ENCODE measurements at regions not wholly inside any gene's neighbourhood (a gene's known extent, or its start where the extent isn't known, plus 50 kb on each side); places are given as distances from the start of the nearest gene placed in this dataset.
"Not testable (repeated sequence)": the region's sequence is repeated elsewhere in the genome, so short reads cannot be mapped to it uniquely, and the experiment has no call there.

GRCh38 chr11:25793637-25794036 lies 538.3 kb upstream of the ANO3 start:
- no peaks in the 10 kb centered on the region for H3K9me3 ChIP-seq (ENCODE audit: low read depth)
- 45 to 52% methylated on average over 7 of the region's 7 CpGs for WGBS, 2 experiments (ENCODE audit: low coverage in 1 of 2, low lambda C conversion rate in 2 of 2, missing lambda C conversion rate in 2 of 2)
- TF ChIP-seq EZH2 (IDR thresholded peaks at IDR 0.05; ENCODE audit: insufficient read depth, poor library complexity, severe bottlenecking) (no peak), EZH2phosphoT487 (IDR thresholded peaks at IDR 0.05; ENCODE audit: insufficient read depth, low read depth) (no peak)
- H2AFZ ChIP-seq: no peak overlapping the region
- H3K4me3 ChIP-seq: no peak overlapping the region
- no peaks in the 10 kb centered on the region for H4K20me1 ChIP-seq (ENCODE audit: insufficient read depth)
- in situ Hi-C loops (cut with MboI): no loop called here
- H3K79me2 ChIP-seq (ENCODE audit: insufficient read depth): no peaks in the 10 kb centered on the region
- no peaks in the 10 kb centered on the region for H3F3A ChIP-seq (ENCODE audit: insufficient read depth)
- no peak overlapping the region for H3K27ac ChIP-seq
- no peaks in the 10 kb centered on the region for H3K27me3 ChIP-seq (replicated peaks; ENCODE audit: insufficient read depth)
- no peaks in the 10 kb centered on the region for H3K36me3 ChIP-seq (ENCODE audit: low read depth)
- H3K4me1 ChIP-seq (ENCODE audit: insufficient read depth): no peaks in the 10 kb centered on the region
- no peak for DNase-seq
- H3K9me2 ChIP-seq (ENCODE audit: insufficient read depth): no peaks in the 10 kb centered on the region
- H3K9ac ChIP-seq: no peak overlapping the region
- no peak overlapping the region for H3K4me2 ChIP-seq (ENCODE audit: unreplicated experiment)

GRCh38 chr11:25794804-25795203 lies 537.1 kb upstream of the ANO3 start:
- 31% methylated on average over 1 of the region's 1 CpG; no CpG with 5 or more reads in 1 of the 2 experiments for WGBS, 2 experiments (ENCODE audit: low coverage in 1 of 2, low lambda C conversion rate in 2 of 2, missing lambda C conversion rate in 2 of 2)

GRCh38 chr11:25816411-25816810 lies 515.5 kb upstream of the ANO3 start:
- H3K9ac ChIP-seq: no peak overlapping the region
- H4K20me1 ChIP-seq (ENCODE audit: insufficient read depth): no peaks in the 10 kb centered on the region
- no peaks in the 10 kb centered on the region for H3K79me2 ChIP-seq (ENCODE audit: insufficient read depth)
- in situ Hi-C loops (cut with MboI): no loop called here
- H3K4me3 ChIP-seq: no peak overlapping the region
- H2AFZ ChIP-seq: no peak overlapping the region
- no peaks in the 10 kb centered on the region for H3K4me1 ChIP-seq (ENCODE audit: insufficient read depth)
- WGBS, 2 experiments (ENCODE audit: low coverage in 1 of 2, low lambda C conversion rate in 2 of 2, missing lambda C conversion rate in 2 of 2): 21 to 22% methylated on average over 3 of the region's 3 CpGs
- H3K4me2 ChIP-seq (ENCODE audit: unreplicated experiment): no peak overlapping the region
- H3K36me3 ChIP-seq (ENCODE audit: low read depth): no peaks in the 10 kb centered on the region
- H3K9me3 ChIP-seq (ENCODE audit: low read depth): no peaks in the 10 kb centered on the region
- H3K9me2 ChIP-seq (ENCODE audit: insufficient read depth): no peaks in the 10 kb centered on the region
- DNase-seq: no peak
- no peaks in the 10 kb centered on the region for H3F3A ChIP-seq (ENCODE audit: insufficient read depth)
- H3K27ac ChIP-seq: no peak overlapping the region
- no peaks in the 10 kb centered on the region for H3K27me3 ChIP-seq (replicated peaks; ENCODE audit: insufficient read depth)
- no peak for TF ChIP-seq EZH2 (IDR thresholded peaks at IDR 0.05; ENCODE audit: insufficient read depth, poor library complexity, severe bottlenecking)
- TF ChIP-seq EZH2phosphoT487 (IDR thresholded peaks at IDR 0.05; ENCODE audit: insufficient read depth, low read depth): no peak

More at GRCh38 chr11:25794804-25795203, 537.1 kb upstream of the ANO3 start:
- no peaks in the 10 kb centered on the region for H3K27me3 ChIP-seq (replicated peaks; ENCODE audit: insufficient read depth)
- no peak overlapping the region for H3K27ac ChIP-seq
- no peaks in the 10 kb centered on the region for H4K20me1 ChIP-seq (ENCODE audit: insufficient read depth)
- DNase-seq: no peak
- H3K9ac ChIP-seq: no peak overlapping the region
- no peak overlapping the region for H2AFZ ChIP-seq
- no peaks in the 10 kb centered on the region for H3K79me2 ChIP-seq (ENCODE audit: insufficient read depth)
- no peak overlapping the region for H3K4me2 ChIP-seq (ENCODE audit: unreplicated experiment)
- TF ChIP-seq EZH2 (IDR thresholded peaks at IDR 0.05; ENCODE audit: insufficient read depth, poor library complexity, severe bottlenecking) (no peak), EZH2phosphoT487 (IDR thresholded peaks at IDR 0.05; ENCODE audit: insufficient read depth, low read depth) (no peak)
- no peaks in the 10 kb centered on the region for H3F3A ChIP-seq (ENCODE audit: insufficient read depth)
- H3K9me2 ChIP-seq (ENCODE audit: insufficient read depth): no peaks in the 10 kb centered on the region
- no peaks in the 10 kb centered on the region for H3K36me3 ChIP-seq (ENCODE audit: low read depth)
- no peak overlapping the region for H3K4me3 ChIP-seq
- H3K9me3 ChIP-seq (ENCODE audit: low read depth): no peaks in the 10 kb centered on the region
- H3K4me1 ChIP-seq (ENCODE audit: insufficient read depth): no peaks in the 10 kb centered on the region
- in situ Hi-C loops (cut with MboI): no loop called here

GRCh38 chr11:25824688-25825087 lies 507.2 kb upstream of the ANO3 start:
- no peak for DNase-seq
- Histone ChIP-seq H3K4me2 (ENCODE audit: unreplicated experiment) (no peak overlapping the region), H4K20me1 (ENCODE audit: insufficient read depth) (no peaks in the 10 kb centered on the region), H3K27ac (no peak overlapping the region), H3K9ac (no peak overlapping the region), H3K4me3 (no peak overlapping the region), H3F3A (ENCODE audit: insufficient read depth) (no peaks in the 10 kb centered on the region), H2AFZ (no peak overlapping the region), H3K27me3 (replicated peaks; ENCODE audit: insufficient read depth) (no peaks in the 10 kb centered on the region), H3K4me1 (ENCODE audit: insufficient read depth) (no peaks in the 10 kb centered on the region), H3K79me2 (ENCODE audit: insufficient read depth) (no peaks in the 10 kb centered on the region), H3K9me2 (ENCODE audit: insufficient read depth) (no peaks in the 10 kb centered on the region), H3K9me3 (ENCODE audit: low read depth) (no peaks in the 10 kb centered on the region), H3K36me3 (ENCODE audit: low read depth) (no peaks in the 10 kb centered on the region)
- TF ChIP-seq EZH2 (IDR thresholded peaks at IDR 0.05; ENCODE audit: insufficient read depth, poor library complexity, severe bottlenecking) (no peak), EZH2phosphoT487 (IDR thresholded peaks at IDR 0.05; ENCODE audit: insufficient read depth, low read depth) (no peak)
- in situ Hi-C loops (cut with MboI): no loop called here

- H3F3A ChIP-seq (ENCODE audit: insufficient read depth); in situ Hi-C loops (cut with MboI): not testable (repeated sequence)
- 38 to 39% methylated on average over 10 of the region's 10 CpGs for WGBS, 2 experiments (ENCODE audit: low coverage in 1 of 2, low lambda C conversion rate in 2 of 2, missing lambda C conversion rate in 2 of 2)
Measured at GRCh38 chr11:25831485-25831884, 500.4 kb upstream of the ANO3 start.

More at GRCh38 chr11:25831485-25831884, 500.4 kb upstream of the ANO3 start:
- not testable (repeated sequence) for H3K9ac ChIP-seq; H2AFZ ChIP-seq; H3K9me2 ChIP-seq (ENCODE audit: insufficient read depth); H4K20me1 ChIP-seq (ENCODE audit: insufficient read depth); H3K9me3 ChIP-seq (ENCODE audit: low read depth); H3K27ac ChIP-seq; H3K4me3 ChIP-seq; DNase-seq; H3K79me2 ChIP-seq (ENCODE audit: insufficient read depth); H3K4me1 ChIP-seq (ENCODE audit: insufficient read depth); H3K36me3 ChIP-seq (ENCODE audit: low read depth); H3K4me2 ChIP-seq (ENCODE audit: unreplicated experiment); H3K27me3 ChIP-seq (replicated peaks; ENCODE audit: insufficient read depth)

Measured in GM23248 (cell line).